ENCODE measurements at regions not wholly inside any gene's neighbourhood (a gene's known extent, or its start where the extent isn't known, plus 50 kb on each side); places are given as distances from the start of the nearest gene placed in this dataset.

DNA sequence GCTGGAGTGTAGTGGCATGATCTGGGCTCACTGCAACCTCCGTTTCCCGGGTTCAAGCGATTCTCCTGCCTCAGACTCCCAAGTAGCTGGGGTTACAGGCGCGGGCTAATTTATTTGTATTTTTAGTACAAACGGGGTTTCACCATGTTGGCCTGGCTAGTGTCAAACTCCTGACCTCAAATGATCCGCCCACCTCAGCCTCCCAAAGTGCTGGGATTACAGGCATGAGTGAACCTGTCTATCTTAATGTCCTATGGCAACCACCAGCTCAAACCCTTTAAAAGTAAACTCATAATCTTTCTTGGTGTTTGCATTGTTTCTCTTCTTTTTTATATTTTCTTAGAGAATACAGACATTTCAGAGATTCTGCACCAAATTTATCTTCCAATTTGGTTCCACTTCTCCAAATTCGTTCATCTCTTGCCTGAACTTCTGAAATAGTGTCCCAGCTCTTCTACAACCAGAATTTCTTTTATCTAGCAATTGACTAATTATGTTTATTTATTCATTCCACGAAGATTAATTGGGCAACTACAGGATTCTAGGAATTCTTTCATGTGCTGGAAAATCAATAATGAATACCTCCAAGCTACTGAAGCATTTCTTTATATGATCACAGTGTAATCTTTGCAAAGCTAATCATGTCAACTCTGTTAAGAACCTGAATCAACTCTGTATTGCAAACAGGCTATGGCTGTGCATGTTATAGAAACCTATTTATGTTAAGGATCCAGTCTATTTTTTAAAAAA, 60.0 kb upstream of the TYRP1 start:
- TF ChIP-seq, protein P1, sequence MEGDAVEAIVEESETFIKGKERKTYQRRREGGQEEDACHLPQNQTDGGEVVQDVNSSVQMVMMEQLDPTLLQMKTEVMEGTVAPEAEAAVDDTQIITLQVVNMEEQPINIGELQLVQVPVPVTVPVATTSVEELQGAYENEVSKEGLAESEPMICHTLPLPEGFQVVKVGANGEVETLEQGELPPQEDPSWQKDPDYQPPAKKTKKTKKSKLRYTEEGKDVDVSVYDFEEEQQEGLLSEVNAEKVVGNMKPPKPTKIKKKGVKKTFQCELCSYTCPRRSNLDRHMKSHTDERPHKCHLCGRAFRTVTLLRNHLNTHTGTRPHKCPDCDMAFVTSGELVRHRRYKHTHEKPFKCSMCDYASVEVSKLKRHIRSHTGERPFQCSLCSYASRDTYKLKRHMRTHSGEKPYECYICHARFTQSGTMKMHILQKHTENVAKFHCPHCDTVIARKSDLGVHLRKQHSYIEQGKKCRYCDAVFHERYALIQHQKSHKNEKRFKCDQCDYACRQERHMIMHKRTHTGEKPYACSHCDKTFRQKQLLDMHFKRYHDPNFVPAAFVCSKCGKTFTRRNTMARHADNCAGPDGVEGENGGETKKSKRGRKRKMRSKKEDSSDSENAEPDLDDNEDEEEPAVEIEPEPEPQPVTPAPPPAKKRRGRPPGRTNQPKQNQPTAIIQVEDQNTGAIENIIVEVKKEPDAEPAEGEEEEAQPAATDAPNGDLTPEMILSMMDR (IDR thresholded peaks at IDR 0.05): no peak
- no peak for TF ChIP-seq POLR2A (IDR thresholded peaks at IDR 0.05)

Measured in body of pancreas (tissue), 4 donors.